A172 (cell line): ENCODE measurements at regions not wholly inside any gene's neighbourhood (a gene's known extent, or its start where the extent isn't known, plus 50 kb on each side); places are given as distances from the start of the nearest gene placed in this dataset.
A peak's percentile ranks its signal among the peaks of the same experiment; 100 is the strongest.
"Not testable (repeated sequence)": the region's sequence is repeated elsewhere in the genome, so short reads cannot be mapped to it uniquely, and the experiment has no call there.

Experiments used
- DNase-seq: peaks from one replicate; pipeline ENCODE4 v3.0.0-alpha.2; 2015; ENCODE audit warnings: low spot score

- DNase-seq = not testable (repeated sequence)
These were observed 224.4 kb upstream of the SERP2 start for GRCh38 chr13:44149231-44149630.

DNA sequence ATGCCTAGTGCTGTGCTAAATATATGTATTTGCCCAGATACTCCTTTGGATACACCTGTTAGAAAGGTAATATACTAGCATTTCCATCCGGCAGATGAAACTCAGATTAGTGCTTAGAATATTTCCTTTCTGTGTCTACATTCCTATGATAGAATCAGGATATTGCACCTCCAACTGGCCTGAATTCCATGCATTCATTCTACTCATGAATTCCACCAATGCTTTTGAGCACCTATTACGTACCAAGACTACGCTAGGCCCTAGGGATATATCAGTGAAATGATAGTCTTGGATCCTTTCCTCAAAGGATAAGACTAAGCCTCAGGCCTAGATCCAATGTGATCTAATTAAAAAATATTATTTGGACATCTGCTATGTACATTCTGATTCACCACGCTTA lies 223.8 kb upstream of the SERP2 start:
- no peak for DNase-seq

DNA sequence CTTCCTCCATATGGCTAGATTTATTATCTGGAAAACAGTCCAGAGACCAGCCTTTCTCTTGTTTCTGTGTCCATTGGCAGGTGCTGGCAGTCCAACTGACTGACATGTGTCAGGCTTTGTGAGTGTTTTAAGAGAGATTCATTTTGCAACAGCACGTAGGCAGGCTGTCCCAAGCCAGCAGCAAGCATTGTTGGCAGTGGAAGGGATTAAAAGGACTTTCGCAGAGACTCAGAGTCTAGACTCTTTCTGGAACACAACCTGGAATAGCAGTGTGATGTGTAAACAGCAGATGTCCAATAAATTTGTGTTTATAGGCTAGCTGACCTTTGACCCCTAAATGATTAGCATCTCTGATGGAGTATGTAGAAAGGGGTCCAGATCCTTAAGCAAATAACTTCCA lies 222.2 kb upstream of the SERP2 start:
- DNase-seq = no peak

DNA sequence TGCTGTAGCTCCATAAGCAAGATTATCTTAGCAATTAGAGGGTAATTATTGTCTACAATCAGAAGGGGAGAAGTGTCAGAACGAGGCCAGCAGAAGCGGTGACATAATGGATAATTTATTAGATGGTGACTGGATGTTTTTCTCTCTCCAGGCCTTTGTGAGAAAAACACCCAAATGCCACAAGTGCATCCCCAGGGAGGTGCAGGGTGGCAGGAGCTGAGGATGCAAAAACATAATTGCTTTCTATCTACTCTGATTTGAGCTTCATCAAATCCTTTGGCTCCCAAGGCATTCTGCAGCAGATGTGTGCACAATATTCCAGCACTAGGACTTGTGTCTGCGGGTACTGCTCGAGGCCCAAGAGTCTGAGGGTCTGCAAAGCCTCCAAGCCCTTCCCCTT lies 220.1 kb upstream of the SERP2 start:
- no peak for DNase-seq

DNA sequence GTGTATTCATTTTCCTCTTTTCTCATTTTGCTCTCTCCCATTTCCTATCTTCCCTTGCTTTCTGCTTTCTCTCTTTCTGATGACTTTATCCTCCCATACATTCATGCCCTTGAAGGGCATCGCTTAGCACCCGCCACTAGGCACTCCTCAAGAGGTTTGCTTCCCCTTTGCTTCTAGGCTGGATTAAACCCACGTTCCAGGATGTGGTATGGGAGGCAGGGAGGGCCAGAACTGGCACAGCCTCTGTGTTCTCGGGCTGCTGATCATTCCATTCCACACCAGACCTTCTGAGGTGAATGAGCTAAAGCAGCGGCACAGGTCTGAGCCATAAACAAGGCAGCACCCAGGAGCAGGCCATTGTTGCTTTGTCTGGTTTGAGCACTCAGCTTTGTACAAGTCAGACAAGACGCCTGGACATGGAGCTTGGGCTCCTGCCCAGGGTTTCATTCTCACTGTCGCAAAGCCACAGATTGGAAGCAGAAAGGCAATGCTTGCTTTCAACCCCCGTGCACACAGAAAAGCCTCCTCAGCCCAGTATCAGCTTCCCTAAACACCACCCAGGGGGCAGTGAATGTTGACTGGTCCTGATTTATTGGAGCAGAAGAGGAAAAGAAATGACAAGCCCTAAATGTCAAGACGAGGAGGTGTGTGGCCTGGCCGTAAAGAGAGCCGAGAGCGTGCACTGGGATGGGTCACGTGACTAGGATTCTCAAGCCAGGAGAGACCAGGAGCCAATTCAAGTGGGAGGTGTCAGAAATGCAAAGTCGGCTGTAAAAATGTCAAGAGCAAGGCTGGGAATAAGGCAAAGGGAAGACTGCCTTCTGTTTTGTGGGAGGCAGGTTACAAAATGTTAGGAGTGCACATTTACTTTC lies 218.0 kb upstream of the SERP2 start:
- no peak for DNase-seq

- DNase-seq = no peak
These were observed 217.3 kb upstream of the SERP2 start for GRCh38 chr13:44156294-44156658.

GRCh38 chr13:44157606-44158005 lies 216.0 kb upstream of the SERP2 start:
- DNase-seq = no peak

GRCh38 chr13:44158098-44158521 lies 215.5 kb upstream of the SERP2 start:
- no peak for DNase-seq

GRCh38 chr13:44158881-44159632 lies 214.6 kb upstream of the SERP2 start:
- DNase-seq = no peak

GRCh38 chr13:44159633-44160279 lies 213.9 kb upstream of the SERP2 start:
- DNase-seq = peak; percentile 71

GRCh38 chr13:44160591-44161191 lies 212.9 kb upstream of the SERP2 start:
- no peak for DNase-seq

- DNase-seq = no peak
These were observed 210.5 kb upstream of the SERP2 start for GRCh38 chr13:44163108-44163507.

GRCh38 chr13:44165221-44165888 lies 208.3 kb upstream of the SERP2 start:
- DNase-seq = no peak

- DNase-seq = no peak
These were observed 207.6 kb upstream of the SERP2 start for GRCh38 chr13:44165889-44166496.

DNA sequence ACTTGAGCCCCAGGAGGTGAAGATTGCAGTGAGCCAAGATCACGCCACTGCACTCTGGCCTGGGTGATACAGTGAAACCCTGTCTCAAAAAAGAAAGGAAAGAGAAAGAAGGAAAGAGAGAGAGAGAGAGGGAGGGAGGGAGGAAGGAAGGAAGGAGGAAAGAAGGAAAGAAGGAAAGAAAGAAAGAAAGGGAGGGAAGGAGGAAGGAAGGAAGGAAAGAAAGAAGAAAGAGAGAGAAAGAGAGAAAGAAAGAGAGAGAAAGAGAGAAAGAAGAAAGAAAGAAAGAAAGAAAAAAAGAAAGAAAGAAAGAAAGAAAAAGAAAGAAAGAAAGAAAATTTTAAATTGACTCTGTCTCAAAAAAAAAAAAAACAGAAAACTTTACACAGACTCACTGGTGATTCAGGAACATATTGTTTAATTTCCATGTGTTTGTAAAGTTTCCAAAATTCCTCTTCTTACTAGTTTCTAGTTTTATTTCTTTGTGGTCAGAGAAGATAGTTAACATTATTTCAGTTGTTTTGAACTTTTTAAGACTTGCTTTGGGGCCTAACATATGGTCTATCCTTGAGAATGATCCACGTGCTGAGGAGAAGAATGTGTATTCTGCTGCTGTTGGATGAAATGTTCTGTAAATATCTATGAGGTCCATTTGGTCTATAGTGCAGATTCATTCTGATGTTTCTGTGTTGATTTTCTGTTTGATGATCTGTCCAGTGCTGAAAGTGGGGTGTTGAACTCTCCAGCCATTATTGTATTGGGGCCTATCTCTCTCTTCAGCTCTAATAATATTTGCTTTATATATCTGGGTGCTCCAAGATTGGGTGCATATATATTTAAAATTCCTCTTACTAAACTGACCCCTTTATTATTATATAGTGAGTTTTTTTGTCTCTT lies 204.4 kb upstream of the SERP2 start:
- DNase-seq = no peak

GRCh38 chr13:44170731-44171130 lies 202.9 kb upstream of the SERP2 start:
- DNase-seq = no peak

DNA sequence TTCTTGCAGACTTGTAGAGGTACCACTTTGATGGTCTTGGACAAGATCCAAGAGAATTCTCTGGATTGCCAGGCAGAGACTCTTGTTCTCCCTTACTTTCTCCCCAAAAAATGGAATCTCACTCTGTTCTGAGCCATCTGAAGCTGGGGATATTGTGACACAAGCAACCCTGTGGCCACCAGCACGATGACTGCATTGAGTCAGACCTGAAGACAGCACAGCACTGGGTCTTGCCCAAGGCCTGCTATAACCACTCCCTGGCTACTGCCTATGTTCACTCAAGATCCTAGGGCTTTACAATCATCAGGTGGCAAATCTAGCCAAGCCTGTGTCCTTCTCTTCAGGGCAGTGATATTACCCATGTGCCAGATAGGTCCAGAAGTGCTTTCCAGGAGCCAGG lies 202.5 kb upstream of the SERP2 start:
- no peak for DNase-seq

GRCh38 chr13:44171861-44172260 lies 201.8 kb upstream of the SERP2 start:
- DNase-seq = no peak

DNA sequence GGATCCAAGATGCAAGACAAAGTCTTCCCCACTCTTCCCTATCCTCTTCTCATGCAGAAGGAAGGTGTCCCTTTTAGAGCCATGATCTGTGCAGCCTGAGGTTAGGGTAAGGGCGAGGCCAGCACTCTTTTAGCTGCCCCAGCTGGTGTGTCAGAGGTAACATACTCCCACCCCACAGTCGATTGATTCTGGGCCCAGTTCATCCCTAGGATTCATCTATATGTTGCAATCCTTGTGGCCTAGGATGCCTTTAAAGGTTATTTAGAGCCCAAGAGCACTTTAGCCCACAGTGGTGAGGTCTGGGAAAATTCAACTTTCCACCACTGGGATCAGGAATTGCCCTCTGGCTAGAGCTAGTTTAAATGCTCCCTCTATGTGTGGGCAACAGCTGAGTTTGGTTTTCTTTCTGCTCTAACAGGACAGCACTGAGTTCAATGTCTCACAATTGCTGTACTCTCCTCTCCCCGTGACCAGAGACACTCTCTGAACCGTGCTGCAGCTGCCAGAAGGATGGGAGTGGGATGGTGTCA lies 201.3 kb upstream of the SERP2 start:
- DNase-seq = no peak
